K562 (cell line): ENCODE measurements at regions not wholly inside any gene's neighbourhood (a gene's known extent, or its start where the extent isn't known, plus 50 kb on each side); places are given as distances from the start of the nearest gene placed in this dataset.

ENCODE experiments used
- ATAC-seq: fragments of 200-7000 bp; cut with Tn5 transposase; 3 replicates; pipeline ENCODE4 v1.9.1; 2020; ENCODE audit warnings: moderate library complexity
- BruUV-seq: library from RNA; stranded (reverse); fragments of 400-500 nt; replicated peaks from 2 replicates; lab custom pipeline; 2021; lab: Mats Ljungman, UMichigan
- CTCF ChIA-PET: fragments of 300-600 bp; formaldehyde crosslinking; extraction: SDS; loops from one replicate; lab custom pipeline; 2021; ENCODE audit warnings: low intra/inter-chr PET ratio; lab: Yijun Ruan, JAX
- POLR2A ChIA-PET: fragments of 300-600, 350-650 bp; sonication (Branson Sonifier 250); formaldehyde crosslinking; extraction: SDS; loops from one replicate; lab custom pipeline; 2021; ENCODE audit warnings: antibody characterized with exemption, inconsistent platforms; lab: Yijun Ruan, JAX
- DNase-seq, 4 experiments: peaks; one replicate each; pipeline versions ENCODE4 v3.0.0 to v3.0.0-alpha.2; 2011 to 2018; ENCODE audit warnings: low spot score in 3 of 4, mixed read lengths in 3 of 4; ENCODE audit errors: extremely low read depth in 1 of 4
- FAIRE-seq: peaks from 2 replicates; lab custom pipeline; 2011; peaks lifted over from hg19 to GRCh38; lab: Jason Lieb, UNC
- H2AFZ ChIP-seq: 2 replicates; pipeline ENCODE4 v1.6.0; 2011; ENCODE audit warnings: low read depth, low read length, control low read depth, inconsistent platforms
- H3K27ac ChIP-seq: fragments of 200-600 bp; 3 replicates; pipeline ENCODE4 v1.8.0; 2011; ENCODE audit warnings: low read depth, mild to moderate bottlenecking, control low read depth, inconsistent platforms, low read length, moderate library complexity, mixed read lengths; ENCODE audit errors: extremely low read depth
- H3K27me3 ChIP-seq, 2 experiments: fragments of 300-600 bp in 1 of 2; 2 replicates in 1 of 2; 3 replicates in 1 of 2; pipeline versions ENCODE4 v1.6.0 to v1.8.0; 2011; ENCODE audit warnings: inconsistent platforms in 2 of 2, low read length in 2 of 2, mild to moderate bottlenecking in 1 of 2, mixed read lengths in 1 of 2, moderate library complexity in 1 of 2; ENCODE audit not compliant: control insufficient read depth in 2 of 2, insufficient read depth in 2 of 2
- H3K36me3 ChIP-seq: fragments of 300-600 bp; 3 replicates; pipeline ENCODE4 v1.8.0; 2011; ENCODE audit warnings: mild to moderate bottlenecking, low read length, inconsistent platforms; ENCODE audit not compliant: control insufficient read depth, insufficient read depth
- H3K4me1 ChIP-seq, 2 experiments: fragments of 200-600 bp in 1 of 2; replicated peaks in 1 of 2; 2 replicates in 1 of 2; 3 replicates in 1 of 2; pipeline versions ENCODE4 v1.5.1 to v1.8.0; 2011; ENCODE audit warnings: inconsistent platforms in 2 of 2, low read length in 2 of 2, mild to moderate bottlenecking in 1 of 2, mixed read lengths in 1 of 2, moderate library complexity in 1 of 2; ENCODE audit not compliant: control insufficient read depth in 2 of 2, insufficient read depth in 2 of 2
- H3K4me2 ChIP-seq: 2 replicates; pipeline ENCODE4 v1.6.1; 2011; ENCODE audit warnings: low read length, control low read depth, inconsistent platforms, mixed read lengths; ENCODE audit not compliant: insufficient read depth
- H3K4me3 ChIP-seq: fragments of 200-600 bp; sonication (generic), shearing (Covaris generic); 2 replicates; pipeline ENCODE4 v1.5.1; 2016; ENCODE audit warnings: control low read depth, inconsistent platforms
- H3K79me2 ChIP-seq: fragments of 200-600 bp; 3 replicates; pipeline ENCODE4 v1.8.0; 2011; ENCODE audit warnings: low read length, inconsistent platforms; ENCODE audit not compliant: control insufficient read depth, insufficient read depth
- H3K9ac ChIP-seq, 2 experiments: 2 replicates each; pipeline versions ENCODE4 v1.6.0 to v1.6.1; 2011; ENCODE audit warnings: low read depth in 2 of 2, low read length in 2 of 2, control low read depth in 1 of 2, inconsistent platforms in 1 of 2, mild to moderate bottlenecking in 1 of 2, mixed read lengths in 1 of 2; ENCODE audit not compliant: insufficient read depth in 1 of 2
- H3K9me1 ChIP-seq: one replicate; pipeline ENCODE4 v1.6.0; 2011; ENCODE audit warnings: inconsistent platforms, mild to moderate bottlenecking, low read length, moderate library complexity; ENCODE audit not compliant: control insufficient read depth, insufficient read depth
- H3K9me3 ChIP-seq: replicated peaks from 2 replicates; pipeline ENCODE4 v1.5.1; 2011; ENCODE audit warnings: low read depth, low read length, inconsistent platforms; ENCODE audit not compliant: control insufficient read depth, insufficient read depth
- H4K20me1 ChIP-seq: replicated peaks from 2 replicates; pipeline ENCODE4 v1.6.1; 2011; ENCODE audit warnings: low read length, inconsistent platforms, mixed read lengths; ENCODE audit not compliant: control insufficient read depth, insufficient read depth
- HMG20B ChIP-seq: fragments of 250-450 bp; sonication (Bioruptor Pico); IDR thresholded peaks from 2 replicates; pipeline ENCODE4 v1.5.0; 2021; ENCODE audit warnings: mild to moderate bottlenecking
- MAFF ChIP-seq: IDR thresholded peaks from 2 replicates; pipeline ENCODE4 v1.6.1; 2012; ENCODE audit warnings: low read length, improper control_type of control experiment
- NR2C1 ChIP-seq, 2 experiments: fragments of 450-650 bp; IDR thresholded peaks; 2 replicates each; pipeline ENCODE4 v1.6.1; 2017; ENCODE audit warnings: mild to moderate bottlenecking in 2 of 2, antibody characterized with exemption in 1 of 2, inconsistent platforms in 1 of 2, missing compliant biosample characterization in 1 of 2, missing genetic modification characterization in 1 of 2
- POU5F1 ChIP-seq: fragments of 150-350 bp; IDR thresholded peaks from 2 replicates; pipeline ENCODE4 v1.6.1; 2014; ENCODE audit warnings: borderline replicate concordance, low read length, low read depth, mild to moderate bottlenecking; ENCODE audit not compliant: partially characterized antibody
- SIN3A ChIP-seq, 2 experiments: fragments of 150-350 bp in 1 of 2; IDR thresholded peaks; 2 replicates each; pipeline ENCODE4 v1.6.1; 2011 to 2016; ENCODE audit warnings: borderline replicate concordance in 2 of 2, low read depth in 2 of 2, low read length in 2 of 2, mild to moderate bottlenecking in 2 of 2, moderate library complexity in 2 of 2; ENCODE audit not compliant: control insufficient read depth in 1 of 2
- TAL1 ChIP-seq: fragments of 450-650 bp; IDR thresholded peaks from 2 replicates; pipeline ENCODE4 v1.6.1; 2016; ENCODE audit warnings: mild to moderate bottlenecking
- ZNF512 ChIP-seq: IDR thresholded peaks from 2 replicates; pipeline ENCODE4 v1.6.1; 2016; ENCODE audit warnings: missing genetic modification characterization, missing compliant biosample characterization
- WGBS: fragments of 100-300 bp; shearing (Covaris generic); methylation state at CpG from one replicate; pipeline ENCODE4 v1.1.6; 2016; ENCODE audit warnings: low coverage, mixed read lengths; ENCODE audit not compliant: insufficient coverage; ENCODE audit errors: missing lambda C conversion rate; 5-methylcytosine and 5-hydroxymethylcytosine counted together
- in situ Hi-C: fragments of 300-500 bp; cut with MboI; formaldehyde crosslinking; loops from 4 replicates; pipeline ENCODE4 v1.15.0; 2018; ENCODE audit warnings: inconsistent platforms, mixed read lengths
- intact Hi-C: fragments of 100-400 bp; cut with micrococcal nuclease; formaldehyde crosslinking; loops from 2 replicates; pipeline ENCODE4 v1.14.2; 2022

GRCh38 chr18:44180683-44181082 lies 500.0 kb upstream of the SETBP1 start (continued):
- TF ChIP-seq ZNF512: no peak
- no peak for TF ChIP-seq SIN3A (IDR thresholded peaks at IDR 0.05; ENCODE audit: borderline replicate concordance in 2 of 2, control insufficient read depth in 1 of 2, low read depth in 2 of 2, low read length in 2 of 2)
- TF ChIP-seq HMG20B: no peak
- TF ChIP-seq NR2C1 (IDR thresholded peaks at IDR 0.05): no peak
- no peak for TF ChIP-seq NR2C1 (tag; IDR thresholded peaks at IDR 0.05)
- TF ChIP-seq TAL1: no peak
- TF ChIP-seq POU5F1: no peak

- WGBS: 0% methylated on average over 2 of the region's 3 CpGs
- POLR2A ChIA-PET: interaction anchor here (0.6 kb wide), 1 partner anchor 1258 kb away, joined by 3 read pairs; no protein-coding TSS in a partner anchor
- DNase-seq (no peak), ATAC-seq (no peak), FAIRE-seq (no peak)
- CTCF ChIA-PET: no interaction called here
- no TSS peak for BruUV-seq
- H4K20me1 ChIP-seq: no peaks in the 10 kb centered on the region
- H3K4me3 ChIP-seq: no peak overlapping the region
- no peaks in the 10 kb centered on the region for H3K4me1 ChIP-seq
- in situ Hi-C loops: no loop called here
- H2AFZ ChIP-seq: no peak overlapping the region
- no peaks in the 10 kb centered on the region for H3K9me1 ChIP-seq
- H3K9ac ChIP-seq: no peak overlapping the region
- no peak overlapping the region for H3K4me2 ChIP-seq
- H3K9me3 ChIP-seq: no peaks in the 10 kb centered on the region
- no peak for TF ChIP-seq MAFF
- H3K36me3 ChIP-seq: no peaks in the 10 kb centered on the region
- no peaks in the 10 kb centered on the region for H3K27me3 ChIP-seq
- intact Hi-C loops: no loop called here
- no peak overlapping the region for H3K27ac ChIP-seq
- no peaks in the 10 kb centered on the region for H3K79me2 ChIP-seq
Measured at GRCh38 chr18:44181951-44182747, 498.5 kb upstream of the SETBP1 start.
